Esophagus muscularis mucosa (tissue), 4 donors: ENCODE measurements at regions not wholly inside any gene's neighbourhood (a gene's known extent, or its start where the extent isn't known, plus 50 kb on each side); places are given as distances from the start of the nearest gene placed in this dataset.
A peak's percentile ranks its signal among the peaks of the same experiment; 100 is the strongest.

Experiments
- DNase-seq: peaks from one replicate; pipeline ENCODE4 v3.0.0-alpha.2; 2017; ENCODE audit errors: extremely low spot score
- H3K27ac ChIP-seq, 4 donors: fragments of 200-600 bp; sonication (generic); replicated peaks in 1 of 4; 1 replicate in 3 of 4; 2 replicates in 1 of 4; pipeline ENCODE4 v1.5.1; 2016 to 2019; ENCODE audit warnings: mild to moderate bottlenecking in 1 of 4
- H3K27me3 ChIP-seq, 4 donors: fragments of 200-600 bp; sonication (generic); one replicate each; pipeline versions ENCODE4 v1.5.1 to v1.6.0; 2016 to 2019
- H3K36me3 ChIP-seq, 4 donors: fragments of 200-600 bp; sonication (generic); one replicate each; pipeline ENCODE4 v1.5.1; 2016 to 2019
- H3K4me1 ChIP-seq, 4 donors: fragments of 200-600 bp; sonication (generic); one replicate each; pipeline ENCODE4 v1.5.1; 2016 to 2019
- H3K4me3 ChIP-seq, 4 donors: fragments of 200-600 bp; sonication (generic); 1 replicate in 2 of 4; 2 replicates in 2 of 4; pipeline ENCODE4 v1.5.1; 2016 to 2019; ENCODE audit warnings: mild to moderate bottlenecking in 4 of 4, moderate library complexity in 1 of 4
- H3K9me3 ChIP-seq, 4 donors: fragments of 200-600 bp; sonication (generic); 1 replicate in 3 of 4; 2 replicates in 1 of 4; pipeline ENCODE4 v1.5.1; 2016 to 2019
- EP300 ChIP-seq: sonication (generic); formaldehyde crosslinking; IDR thresholded peaks from one replicate; pipeline ENCODE4 v1.6.1; 2017; ENCODE audit warnings: antibody characterized with exemption
- POLR2A ChIP-seq: fragments of 450-650 bp; IDR thresholded peaks from one replicate; pipeline ENCODE4 v1.6.1; 2017; ENCODE audit warnings: antibody characterized with exemption, moderate library complexity, mild to moderate bottlenecking, low read depth
- POLR2AphosphoS5 ChIP-seq, 2 donors: sonication (generic); formaldehyde crosslinking; IDR thresholded peaks; one replicate each; pipeline ENCODE4 v1.6.1; 2017; ENCODE audit warnings: antibody characterized with exemption in 2 of 2
- WGBS: methylation state at CpG from one replicate; pipeline ENCODE4 v1.1.5; 2018; 5-methylcytosine and 5-hydroxymethylcytosine counted together
- intact Hi-C: fragments of 100-400 bp; cut with DNase I; formaldehyde crosslinking; loops from one replicate; pipeline ENCODE4 v1.15.1; 2023
- TF ChIP-seq, protein P1 (sequence below), 3 experiments: fragments of 200-600 bp in 2 of 3; fragments of 450-650 bp in 1 of 3; sonication (generic) in 2 of 3; IDR thresholded peaks; one replicate each; pipeline ENCODE4 v1.5.1; 2017 to 2019; ENCODE audit warnings: antibody characterized with exemption in 3 of 3, mild to moderate bottlenecking in 2 of 3, moderate library complexity in 1 of 3

DNA sequence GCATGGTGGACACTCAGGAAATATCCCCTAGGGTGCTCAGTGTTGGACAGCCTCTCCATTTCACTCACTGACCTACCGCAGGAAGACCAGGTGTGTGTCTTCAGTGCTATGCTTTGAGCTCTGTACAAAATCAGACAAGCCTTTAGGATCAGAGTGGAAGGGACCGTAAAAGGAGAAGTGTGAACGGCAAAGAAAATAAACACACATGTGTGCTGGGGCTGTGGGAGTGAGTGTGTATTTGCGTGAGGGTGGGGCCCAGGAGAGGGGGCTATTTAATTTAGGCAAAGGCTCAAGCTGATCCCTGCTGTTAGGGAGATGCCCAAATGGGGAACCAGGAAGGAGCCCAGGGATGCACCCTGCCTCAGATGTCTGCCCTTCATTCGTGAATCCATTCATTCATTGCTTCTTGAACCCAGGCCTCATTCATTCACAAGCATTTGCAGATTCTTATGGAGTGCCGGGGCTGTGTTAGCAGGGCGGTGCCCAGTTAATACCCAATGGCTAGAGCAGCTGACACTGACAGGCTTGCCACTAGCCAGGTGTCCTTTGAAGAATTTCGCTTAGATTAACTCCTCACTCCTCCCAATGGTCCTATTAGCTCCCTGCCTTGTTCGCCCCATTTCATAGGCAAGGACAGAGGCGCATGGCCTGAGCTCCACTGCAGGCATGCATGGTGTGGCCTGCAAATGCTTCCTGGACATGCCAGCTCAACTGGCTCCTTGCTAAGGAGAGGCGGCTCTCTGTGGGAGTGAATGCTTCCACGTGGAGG, 296.7 kb upstream of the FOXF1 start:
- intact Hi-C loops, result loop anchor here (10.0 kb wide), 1 partner anchor 139 kb away; no protein-coding TSS in a partner anchor
- TF ChIP-seq, protein P1, sequence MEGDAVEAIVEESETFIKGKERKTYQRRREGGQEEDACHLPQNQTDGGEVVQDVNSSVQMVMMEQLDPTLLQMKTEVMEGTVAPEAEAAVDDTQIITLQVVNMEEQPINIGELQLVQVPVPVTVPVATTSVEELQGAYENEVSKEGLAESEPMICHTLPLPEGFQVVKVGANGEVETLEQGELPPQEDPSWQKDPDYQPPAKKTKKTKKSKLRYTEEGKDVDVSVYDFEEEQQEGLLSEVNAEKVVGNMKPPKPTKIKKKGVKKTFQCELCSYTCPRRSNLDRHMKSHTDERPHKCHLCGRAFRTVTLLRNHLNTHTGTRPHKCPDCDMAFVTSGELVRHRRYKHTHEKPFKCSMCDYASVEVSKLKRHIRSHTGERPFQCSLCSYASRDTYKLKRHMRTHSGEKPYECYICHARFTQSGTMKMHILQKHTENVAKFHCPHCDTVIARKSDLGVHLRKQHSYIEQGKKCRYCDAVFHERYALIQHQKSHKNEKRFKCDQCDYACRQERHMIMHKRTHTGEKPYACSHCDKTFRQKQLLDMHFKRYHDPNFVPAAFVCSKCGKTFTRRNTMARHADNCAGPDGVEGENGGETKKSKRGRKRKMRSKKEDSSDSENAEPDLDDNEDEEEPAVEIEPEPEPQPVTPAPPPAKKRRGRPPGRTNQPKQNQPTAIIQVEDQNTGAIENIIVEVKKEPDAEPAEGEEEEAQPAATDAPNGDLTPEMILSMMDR (IDR thresholded peaks at IDR 0.05), result no peak
- TF ChIP-seq POLR2AphosphoS5 (IDR thresholded peaks at IDR 0.05) (no peak), POLR2A (no peak), EP300 (no peak)
- H3K27ac ChIP-seq, result peak overlapping the region in 3 of 4 donors; percentile 62 to 74 (median 70)

DNA sequence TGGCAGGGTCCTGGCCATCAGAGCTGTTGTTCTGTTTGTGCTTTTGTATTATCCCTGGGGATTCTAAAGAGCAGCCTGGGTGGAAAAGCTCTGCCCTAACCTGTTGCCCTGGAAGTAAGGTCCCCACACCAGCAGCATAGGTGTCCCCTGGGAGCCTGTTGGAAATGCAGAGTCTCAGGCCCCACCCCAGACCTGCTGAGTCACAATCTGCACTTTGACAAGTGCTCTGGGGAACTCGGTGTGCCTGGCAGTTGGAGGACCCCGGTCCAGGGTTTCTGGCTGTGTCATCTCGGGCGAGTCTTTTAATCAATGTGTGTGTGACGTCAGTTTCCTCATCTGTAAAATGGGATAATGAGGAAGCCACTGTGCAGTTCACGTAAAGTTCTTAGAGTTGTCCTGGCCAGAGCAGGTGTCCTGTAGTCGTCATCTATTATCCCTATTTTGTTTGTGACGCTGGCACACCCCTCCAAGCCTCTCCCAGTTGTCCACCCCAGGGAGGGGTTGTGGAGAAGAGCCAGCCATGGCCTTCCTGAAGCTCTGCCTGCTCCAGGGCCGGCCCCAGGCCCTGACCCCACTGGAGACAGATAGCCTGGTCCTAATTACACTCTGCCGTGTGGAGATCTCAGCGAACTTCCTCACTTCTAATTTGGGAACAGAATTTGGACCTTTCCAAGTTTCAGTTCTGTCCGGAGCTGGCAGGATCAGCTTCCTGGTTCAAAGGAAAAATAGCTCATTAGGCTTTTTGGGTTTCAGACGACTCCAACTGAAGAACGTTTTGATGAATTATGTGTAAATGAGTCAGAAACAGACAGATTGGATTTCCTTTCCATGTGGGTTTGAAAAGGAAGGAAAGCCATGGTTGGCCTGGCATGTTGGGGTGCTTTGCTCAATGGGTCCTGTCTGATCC, 295.7 kb upstream of the FOXF1 start:
- peak overlapping the region; percentile 41 to 74 (median 66) for H3K27ac ChIP-seq
- H3K4me3 ChIP-seq, result no peak overlapping the region
- no peak for DNase-seq
- no peaks in the 10 kb centered on the region for H3K27me3 ChIP-seq
- intact Hi-C loops, result loop anchor here (10.0 kb wide), 1 partner anchor 140 kb away; no protein-coding TSS in a partner anchor
- H3K9me3 ChIP-seq, result no peaks in the 10 kb centered on the region
- TF ChIP-seq, protein P1 (IDR thresholded peaks at IDR 0.05), result no peak
- TF ChIP-seq POLR2AphosphoS5 (IDR thresholded peaks at IDR 0.05), result no peak
- TF ChIP-seq EP300, result no peak
- TF ChIP-seq POLR2A, result no peak
- WGBS, result 21% methylated on average over 8 of the region's 14 CpGs
- no peaks in the 10 kb centered on the region for H3K36me3 ChIP-seq
- peaks cover 9 to 52% (median 36%) of the 10 kb centered on the region in 4 donors for H3K4me1 ChIP-seq

More for the DNA sequence above, 296.7 kb upstream of the FOXF1 start:
- no peaks in the 10 kb centered on the region for H3K36me3 ChIP-seq
- H3K9me3 ChIP-seq, result no peaks in the 10 kb centered on the region
- peak overlapping the region in 1 of 4 donors; percentile 35 for H3K4me3 ChIP-seq
- H3K4me1 ChIP-seq, result peaks cover 9 to 52% (median 36%) of the 10 kb centered on the region in 4 donors
- no peaks in the 10 kb centered on the region for H3K27me3 ChIP-seq
- no peak for DNase-seq
- WGBS, result 57% methylated on average over 12 of the region's 12 CpGs

DNA sequence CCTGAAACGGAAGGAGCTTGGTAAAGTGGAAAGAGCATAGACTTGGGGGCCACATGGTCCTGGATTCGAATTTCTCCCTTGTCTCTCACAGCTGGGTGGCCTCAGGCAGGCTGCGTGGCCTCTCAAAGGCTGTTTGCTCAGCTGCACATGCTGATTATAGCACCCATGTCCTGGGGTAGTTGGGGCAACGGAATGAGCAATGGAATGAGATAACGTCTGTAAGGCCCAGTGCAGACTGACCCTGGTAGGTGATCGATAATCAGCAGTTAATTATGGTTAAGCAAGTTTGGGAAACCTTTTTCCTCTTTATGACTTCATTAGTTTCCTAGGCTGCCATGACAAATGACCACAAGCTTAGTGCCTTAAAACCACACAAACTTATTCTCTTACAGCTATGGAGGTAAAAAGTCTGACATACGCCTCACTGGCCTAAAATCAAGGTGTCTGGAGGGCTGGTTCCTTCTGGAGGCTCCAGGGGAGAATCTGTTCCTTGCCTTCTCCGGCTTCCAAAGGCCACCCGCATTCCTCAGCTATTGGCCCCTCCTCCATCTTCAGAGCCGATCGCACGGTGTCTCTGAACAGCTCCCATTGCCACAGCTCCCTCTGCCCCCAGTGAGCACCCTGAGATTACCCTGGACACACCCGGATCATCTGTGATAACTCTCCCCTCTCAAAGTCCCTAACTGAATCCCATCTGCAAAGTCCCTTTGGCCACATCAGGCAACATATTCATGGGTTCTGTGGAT, 294.9 kb upstream of the FOXF1 start:
- peaks cover 9 to 52% (median 36%) of the 10 kb centered on the region in 4 donors for H3K4me1 ChIP-seq
- DNase-seq, result no peak
- intact Hi-C loops, result loop anchor here (10.0 kb wide), 1 partner anchor 141 kb away; no protein-coding TSS in a partner anchor
- TF ChIP-seq, protein P1 (IDR thresholded peaks at IDR 0.05), result no peak
- TF ChIP-seq EP300 (no peak), POLR2A (no peak), POLR2AphosphoS5 (IDR thresholded peaks at IDR 0.05) (no peak)
- H3K9me3 ChIP-seq, result no peaks in the 10 kb centered on the region
- 81% methylated on average over 13 of the region's 13 CpGs for WGBS
- H3K4me3 ChIP-seq, result no peak overlapping the region
- no peaks in the 10 kb centered on the region for H3K27me3 ChIP-seq
- no peaks in the 10 kb centered on the region for H3K36me3 ChIP-seq
- H3K27ac ChIP-seq, result peak overlapping the region; percentile 41 to 74 (median 66)

DNA sequence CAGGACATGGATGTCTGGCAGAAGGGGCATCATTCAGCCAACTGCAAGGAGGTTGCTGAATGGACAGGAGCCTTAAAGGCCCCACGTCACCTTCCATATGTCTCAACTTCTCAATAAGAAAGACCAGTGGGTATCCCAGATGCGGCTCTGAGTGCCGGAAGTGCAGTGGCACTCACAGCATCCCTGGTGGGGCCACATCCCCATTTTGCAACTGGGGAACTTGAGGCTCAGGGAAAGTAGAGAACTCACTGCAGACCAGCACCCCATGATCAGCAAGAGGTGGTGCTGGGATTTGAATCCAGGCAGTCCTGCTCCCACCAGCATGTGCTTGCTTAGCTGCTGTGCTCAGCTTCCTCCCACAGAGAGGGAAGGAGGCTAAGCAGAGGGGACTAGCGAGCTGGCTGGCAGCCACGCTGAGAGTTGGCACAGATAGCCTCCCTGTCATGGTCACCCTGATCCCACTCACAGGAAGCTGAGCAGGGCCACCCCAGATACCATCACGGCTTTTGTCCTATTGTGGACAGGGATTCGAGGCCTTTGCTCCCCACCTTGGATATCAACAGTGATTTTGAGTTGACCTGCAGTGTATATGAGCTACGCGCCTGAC, 294.2 kb upstream of the FOXF1 start:
- no peak for DNase-seq
- TF ChIP-seq EP300 (no peak), POLR2AphosphoS5 (IDR thresholded peaks at IDR 0.05) (no peak), POLR2A (no peak)
- TF ChIP-seq, protein P1 (IDR thresholded peaks at IDR 0.05), result no peak
- Histone ChIP-seq H3K4me3 (no peak overlapping the region), H3K27ac (no peak overlapping the region), H3K27me3 (no peaks in the 10 kb centered on the region), H3K9me3 (no peaks in the 10 kb centered on the region), H3K36me3 (no peaks in the 10 kb centered on the region), H3K4me1 (peaks cover 9 to 45% (median 33%) of the 10 kb centered on the region in 4 donors)
- intact Hi-C loops, result loop anchor here (10.0 kb wide), 1 partner anchor 141 kb away; no protein-coding TSS in a partner anchor
- 88% methylated on average over 7 of the region's 9 CpGs for WGBS
